Glomerular endothelial cell (primary cell): ENCODE measurements at regions not wholly inside any gene's neighbourhood (a gene's known extent, or its start where the extent isn't known, plus 50 kb on each side); places are given as distances from the start of the nearest gene placed in this dataset.
A peak's percentile ranks its signal among the peaks of the same experiment; 100 is the strongest.

Experiments used
- DNase-seq: peaks from one replicate; pipeline ENCODE4 v3.0.0-alpha.2; 2011; ENCODE audit warnings: low read depth, low spot score; ENCODE audit errors: extremely low read depth

GRCh38 chr2:30046979-30047378, 99.8 kb upstream of the YPEL5 start:
- no peak for DNase-seq

GRCh38 chr2:30048636-30049175, 98.1 kb upstream of the YPEL5 start:
- DNase-seq, result no peak

GRCh38 chr2:30055548-30055947, 91.3 kb upstream of the YPEL5 start:
- no peak for DNase-seq

- no peak for DNase-seq
These were observed 86.2 kb upstream of the YPEL5 start for GRCh38 chr2:30060562-30060961.

GRCh38 chr2:30068067-30068466, 78.7 kb upstream of the YPEL5 start:
- DNase-seq, result no peak

GRCh38 chr2:30072250-30072842, 74.5 kb upstream of the YPEL5 start:
- DNase-seq, result peak; percentile 29

- no peak for DNase-seq
These were observed 73.3 kb upstream of the YPEL5 start for GRCh38 chr2:30073523-30073922.

- DNase-seq, result no peak
These were observed 72.8 kb upstream of the YPEL5 start for GRCh38 chr2:30074023-30074422.

GRCh38 chr2:30078521-30078920, 68.3 kb upstream of the YPEL5 start:
- DNase-seq, result no peak

- DNase-seq, result no peak
These were observed 61.9 kb upstream of the YPEL5 start for GRCh38 chr2:30084915-30085314.

GRCh38 chr2:30089171-30089570, 57.6 kb upstream of the YPEL5 start:
- DNase-seq, result no peak

GRCh38 chr2:30095402-30095801, 51.4 kb upstream of the YPEL5 start:
- no peak for DNase-seq

GRCh38 chr2:30096451-30096850, 50.4 kb upstream of the YPEL5 start:
- DNase-seq, result no peak
